Inflammatory macrophage treated with lipopolysaccharide for 4 hours (primary cell): ENCODE measurements at regions not wholly inside any gene's neighbourhood (a gene's known extent, or its start where the extent isn't known, plus 50 kb on each side); places are given as distances from the start of the nearest gene placed in this dataset.

Source experiments
- DNase-seq: peaks from one replicate; pipeline ENCODE4 v3.0.0-alpha.2; 2020

DNA sequence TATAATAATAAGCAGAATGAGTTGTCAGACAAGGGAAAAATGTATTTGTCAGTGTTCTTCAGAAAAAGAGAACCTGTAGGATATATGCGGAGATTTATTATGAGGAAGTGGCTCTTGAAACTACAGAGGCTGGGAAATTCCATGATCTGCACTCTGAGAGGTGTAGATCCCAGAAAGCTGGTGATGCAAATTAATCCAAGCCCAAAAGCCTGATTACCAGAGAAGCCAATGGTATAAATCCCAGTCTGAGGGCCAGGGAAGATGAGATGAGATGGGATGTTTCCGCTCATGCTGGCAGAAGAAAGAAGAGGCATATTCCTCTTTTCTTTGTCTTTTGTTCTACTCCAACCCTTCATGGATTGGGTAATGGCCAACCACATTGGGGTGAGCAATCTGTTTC lies 732.8 kb upstream of the IGFBP3 start:
- DNase-seq, result no peak

DNA sequence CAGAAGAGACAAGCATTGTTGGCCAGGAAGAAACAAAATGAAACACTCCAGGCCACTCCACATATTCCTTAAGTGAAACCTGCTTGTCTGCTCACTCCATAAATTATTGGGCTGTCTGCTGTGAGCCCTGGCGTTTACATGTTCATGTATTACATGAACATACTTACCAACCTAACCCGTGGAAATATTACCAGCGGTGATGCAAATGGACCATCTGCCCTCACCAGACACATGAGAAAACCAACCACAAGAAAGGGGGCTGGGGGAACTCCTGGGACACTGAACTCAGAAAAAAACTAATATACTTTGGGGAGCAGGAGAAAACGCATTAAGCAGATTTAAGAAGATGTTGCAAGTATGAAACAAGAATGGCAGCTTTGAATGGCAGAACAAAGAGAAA lies 731.2 kb upstream of the IGFBP3 start:
- DNase-seq, result no peak

GRCh38 chr7:46651561-46652088 lies 730.6 kb upstream of the IGFBP3 start:
- DNase-seq, result no peak

- no peak for DNase-seq
Observed at GRCh38 chr7:46651070-46651469, 730.0 kb upstream of the IGFBP3 start.

GRCh38 chr7:46649876-46650275 lies 728.8 kb upstream of the IGFBP3 start:
- no peak for DNase-seq

- DNase-seq, result no peak
Observed at GRCh38 chr7:46637793-46638735, 717.0 kb upstream of the IGFBP3 start.

DNA sequence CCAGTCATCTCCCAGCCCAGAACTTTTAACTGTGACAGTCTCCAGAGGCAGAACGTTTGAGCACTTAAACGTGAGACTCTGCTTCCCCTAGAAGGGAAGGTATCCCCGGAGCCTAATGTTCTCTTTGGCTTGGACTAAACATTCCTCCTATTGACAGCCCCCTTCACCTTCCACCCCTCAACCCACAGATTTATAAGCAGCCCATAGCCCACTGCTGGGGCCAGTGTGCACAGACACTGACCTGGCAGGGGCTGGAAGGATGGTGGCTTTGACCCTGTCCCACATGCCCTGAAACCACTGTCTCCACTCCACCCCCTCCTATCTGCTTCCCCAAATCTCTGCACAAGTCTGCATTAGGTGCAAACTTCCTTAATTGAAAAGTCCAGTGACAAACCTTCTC lies 715.0 kb upstream of the IGFBP3 start:
- DNase-seq, result no peak

- no peak for DNase-seq
Observed at GRCh38 chr7:46633630-46634240, 712.7 kb upstream of the IGFBP3 start.

GRCh38 chr7:46633200-46633599 lies 712.1 kb upstream of the IGFBP3 start:
- DNase-seq, result no peak

DNA sequence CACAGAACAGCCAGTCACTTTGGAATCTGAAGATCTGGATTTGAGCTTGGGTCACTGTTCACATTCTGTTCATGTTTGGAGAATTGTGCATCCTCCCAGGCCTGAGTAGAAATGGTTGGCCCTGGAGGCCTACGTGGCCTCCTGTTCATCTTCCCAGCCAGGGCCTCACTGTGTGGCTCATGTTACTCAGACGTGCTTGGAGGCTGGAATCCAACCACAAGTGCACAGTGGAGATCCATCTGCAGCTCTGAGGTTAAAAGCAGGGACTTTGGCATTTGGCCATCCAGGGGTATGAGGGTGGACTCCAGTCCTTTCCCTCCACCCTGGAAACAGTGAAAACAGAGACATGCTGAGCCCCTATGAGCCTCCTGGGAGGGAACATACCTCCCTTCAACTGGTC lies 709.0 kb upstream of the IGFBP3 start:
- DNase-seq, result no peak

DNA sequence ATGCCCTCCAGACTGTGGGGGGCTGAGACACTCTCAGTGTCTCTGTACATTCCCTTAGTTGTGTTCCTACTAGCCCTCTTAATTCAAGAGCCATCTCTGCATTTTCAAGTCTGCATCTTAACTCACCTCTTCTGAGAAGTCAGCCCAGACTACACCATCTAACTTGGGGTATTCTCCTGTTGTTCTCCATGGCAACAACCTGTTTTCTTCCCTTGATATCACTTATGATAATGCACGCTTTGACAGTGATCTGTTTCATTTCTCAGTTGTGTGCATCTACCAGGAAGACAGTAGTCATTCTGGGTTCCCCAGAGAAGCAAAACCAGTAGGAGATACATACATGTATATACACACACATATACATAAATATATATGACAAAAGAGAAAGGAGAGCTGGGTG lies 707.3 kb upstream of the IGFBP3 start:
- DNase-seq, result no peak

GRCh38 chr7:46626691-46627310 lies 705.7 kb upstream of the IGFBP3 start:
- no peak for DNase-seq

- no peak for DNase-seq
Observed at GRCh38 chr7:46626261-46626660, 705.2 kb upstream of the IGFBP3 start.

DNA sequence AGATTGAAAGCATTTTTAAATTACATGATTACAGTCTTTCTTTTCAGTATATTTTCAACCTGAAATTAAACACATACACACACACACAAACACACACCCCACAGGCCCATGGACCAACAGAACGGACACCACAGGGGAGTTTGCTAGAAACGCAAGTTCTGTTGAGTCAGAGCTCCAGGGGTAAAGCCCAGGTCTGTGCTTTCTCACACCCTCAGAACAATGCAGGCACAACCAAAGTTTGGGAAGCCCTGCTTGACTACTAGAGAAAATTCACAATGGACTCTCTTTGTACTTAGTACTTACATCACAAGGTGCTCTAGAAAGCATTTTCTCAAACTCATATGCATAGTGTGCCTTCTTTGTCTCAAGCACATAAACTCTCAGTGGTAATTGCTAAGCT lies 704.0 kb upstream of the IGFBP3 start:
- no peak for DNase-seq

GRCh38 chr7:46622251-46622650 lies 701.2 kb upstream of the IGFBP3 start:
- DNase-seq, result no peak

GRCh38 chr7:46619723-46620310 lies 698.7 kb upstream of the IGFBP3 start:
- DNase-seq, result no peak

DNA sequence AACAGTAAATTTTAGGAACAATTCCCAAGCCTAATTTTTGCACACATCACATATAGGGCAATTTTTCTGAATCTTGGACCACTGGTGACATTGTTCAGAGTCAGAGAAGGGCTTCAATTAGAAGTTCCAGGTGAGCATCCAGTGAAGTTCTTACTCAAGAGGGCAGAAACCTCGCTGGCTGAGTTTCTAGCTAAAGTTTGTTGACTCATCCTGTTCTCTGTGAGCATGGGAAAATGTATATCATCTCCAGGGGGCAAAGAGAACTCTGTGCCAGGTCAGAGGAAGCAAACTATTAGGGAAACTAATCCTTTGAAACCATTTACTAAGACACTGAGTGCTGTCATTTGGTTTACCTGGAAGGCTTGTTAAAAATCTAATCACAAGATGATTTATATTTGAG lies 695.6 kb upstream of the IGFBP3 start:
- DNase-seq, result no peak

GRCh38 chr7:46613551-46613950 lies 692.5 kb upstream of the IGFBP3 start:
- DNase-seq, result no peak

GRCh38 chr7:46613116-46613515 lies 692.0 kb upstream of the IGFBP3 start:
- DNase-seq, result no peak

- no peak for DNase-seq
Observed at GRCh38 chr7:46611508-46611907, 690.4 kb upstream of the IGFBP3 start.

- no peak for DNase-seq
Observed at GRCh38 chr7:46610746-46611145, 689.7 kb upstream of the IGFBP3 start.

DNA sequence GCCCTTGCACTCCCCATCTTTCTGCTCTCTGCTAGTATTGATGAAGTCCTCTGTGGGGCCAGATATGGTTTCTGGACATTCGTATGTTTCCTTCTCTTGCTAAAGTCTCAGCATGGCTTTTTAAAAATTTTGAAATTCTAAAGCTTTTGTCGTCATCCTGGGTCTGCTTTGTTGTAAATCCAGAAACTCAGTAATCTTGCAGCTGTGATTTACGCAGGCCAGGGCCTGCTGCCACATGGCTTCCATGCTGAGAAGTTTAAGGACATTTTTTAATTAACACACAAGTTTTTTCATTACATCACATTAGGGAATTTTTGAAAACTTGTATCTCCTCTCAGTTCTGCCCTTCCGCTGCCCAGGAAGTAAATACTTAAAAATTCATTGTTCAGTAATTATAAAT lies 686.1 kb upstream of the IGFBP3 start:
- DNase-seq, result no peak

- DNase-seq, result no peak
Observed at GRCh38 chr7:46606761-46607160, 685.7 kb upstream of the IGFBP3 start.
